Neutrophil (primary cell): ENCODE measurements at regions not wholly inside any gene's neighbourhood (a gene's known extent, or its start where the extent isn't known, plus 50 kb on each side); places are given as distances from the start of the nearest gene placed in this dataset.

Source experiments
- H3K27ac ChIP-seq: fragments of 200-600 bp; sonication (generic); 2 replicates; pipeline ENCODE4 v1.5.1; 2016; ENCODE audit warnings: mild to moderate bottlenecking, moderate library complexity
- H3K27me3 ChIP-seq: fragments of 200-600 bp; sonication (generic); 2 replicates; pipeline ENCODE4 v1.6.0; 2016; ENCODE audit warnings: mild to moderate bottlenecking
- H3K36me3 ChIP-seq: fragments of 200-600 bp; sonication (generic); 2 replicates; pipeline ENCODE4 v1.5.1; 2017
- H3K4me1 ChIP-seq, 2 experiments: fragments of 200-600 bp in 1 of 2; sonication (generic) in 1 of 2; 1 replicate in 1 of 2; 2 replicates in 1 of 2; pipeline versions ENCODE4 v1.5.1 to v1.6.1; 2013 to 2016; ENCODE audit warnings: low read depth in 1 of 2, low read length in 1 of 2, mild to moderate bottlenecking in 1 of 2, moderate library complexity in 1 of 2; ENCODE audit not compliant: control insufficient read depth in 1 of 2, insufficient read depth in 1 of 2
- H3K4me3 ChIP-seq, 2 experiments: fragments of 200-600 bp in 1 of 2; sonication (generic) in 1 of 2; 1 replicate in 1 of 2; 2 replicates in 1 of 2; pipeline ENCODE4 v1.5.1; 2013 to 2016; ENCODE audit warnings: low read depth in 1 of 2, low read length in 1 of 2, mild to moderate bottlenecking in 1 of 2, moderate library complexity in 1 of 2
- H3K9me3 ChIP-seq: fragments of 200-600 bp; sonication (generic); 2 replicates; pipeline ENCODE4 v1.5.1; 2016
- CTCF ChIP-seq: fragments of 200-600 bp; sonication (generic); IDR thresholded peaks from 2 replicates; pipeline ENCODE4 v1.5.1; 2016; ENCODE audit warnings: antibody characterized with exemption

- no peak for TF ChIP-seq CTCF
- Histone ChIP-seq H3K4me1 (no peaks in the 10 kb centered on the region), H3K4me3 (no peak overlapping the region), H3K27me3 (no peaks in the 10 kb centered on the region), H3K9me3 (no peaks in the 10 kb centered on the region), H3K36me3 (no peaks in the 10 kb centered on the region), H3K27ac (no peak overlapping the region)
These were observed 298.6 kb downstream of the C6orf118 start for GRCh38 chr6:165010556-165011535.

- no peak overlapping the region for H3K27ac ChIP-seq
- no peak for TF ChIP-seq CTCF
- no peaks in the 10 kb centered on the region for H3K27me3 ChIP-seq
- H3K4me1 ChIP-seq = no peaks in the 10 kb centered on the region
- H3K36me3 ChIP-seq = no peaks in the 10 kb centered on the region
- H3K4me3 ChIP-seq = no peak overlapping the region
- H3K9me3 ChIP-seq = no peaks in the 10 kb centered on the region
These were observed 300.4 kb downstream of the C6orf118 start for GRCh38 chr6:165008971-165009370.

DNA sequence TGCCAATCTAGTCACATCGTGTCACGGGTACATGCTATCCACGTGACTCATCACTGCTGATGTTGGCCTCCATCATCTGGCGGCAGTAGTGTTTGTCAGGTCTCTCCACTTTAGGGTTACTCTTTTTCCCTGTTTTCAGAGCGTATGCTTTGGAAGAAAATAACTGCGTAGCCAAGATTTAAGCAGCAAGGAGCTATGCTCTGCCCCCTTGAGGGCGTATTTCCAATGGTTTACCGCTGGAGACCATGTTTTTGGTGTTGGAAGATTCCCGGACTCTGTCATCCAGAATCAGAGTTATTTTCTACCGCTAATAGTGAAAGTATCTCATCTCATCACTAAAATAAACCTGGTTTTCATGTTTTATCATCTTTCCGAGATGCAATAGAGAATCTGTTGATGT is 306.5 kb downstream of the C6orf118 start:
- Histone ChIP-seq H3K27me3 (no peaks in the 10 kb centered on the region), H3K9me3 (no peaks in the 10 kb centered on the region), H3K36me3 (no peaks in the 10 kb centered on the region)

GRCh38 chr6:165002358-165002757 is 307.0 kb downstream of the C6orf118 start:
- H3K4me1 ChIP-seq = no peaks in the 10 kb centered on the region
- TF ChIP-seq CTCF = no peak
- H3K27me3 ChIP-seq = no peaks in the 10 kb centered on the region
- H3K36me3 ChIP-seq = no peaks in the 10 kb centered on the region
- H3K9me3 ChIP-seq = no peaks in the 10 kb centered on the region
- H3K4me3 ChIP-seq = no peak overlapping the region
- no peak overlapping the region for H3K27ac ChIP-seq

More for the DNA sequence above, 306.5 kb downstream of the C6orf118 start:
- Histone ChIP-seq H3K4me3 (no peak overlapping the region), H3K4me1 (no peaks in the 10 kb centered on the region), H3K27ac (no peak overlapping the region)
- TF ChIP-seq CTCF = no peak

DNA sequence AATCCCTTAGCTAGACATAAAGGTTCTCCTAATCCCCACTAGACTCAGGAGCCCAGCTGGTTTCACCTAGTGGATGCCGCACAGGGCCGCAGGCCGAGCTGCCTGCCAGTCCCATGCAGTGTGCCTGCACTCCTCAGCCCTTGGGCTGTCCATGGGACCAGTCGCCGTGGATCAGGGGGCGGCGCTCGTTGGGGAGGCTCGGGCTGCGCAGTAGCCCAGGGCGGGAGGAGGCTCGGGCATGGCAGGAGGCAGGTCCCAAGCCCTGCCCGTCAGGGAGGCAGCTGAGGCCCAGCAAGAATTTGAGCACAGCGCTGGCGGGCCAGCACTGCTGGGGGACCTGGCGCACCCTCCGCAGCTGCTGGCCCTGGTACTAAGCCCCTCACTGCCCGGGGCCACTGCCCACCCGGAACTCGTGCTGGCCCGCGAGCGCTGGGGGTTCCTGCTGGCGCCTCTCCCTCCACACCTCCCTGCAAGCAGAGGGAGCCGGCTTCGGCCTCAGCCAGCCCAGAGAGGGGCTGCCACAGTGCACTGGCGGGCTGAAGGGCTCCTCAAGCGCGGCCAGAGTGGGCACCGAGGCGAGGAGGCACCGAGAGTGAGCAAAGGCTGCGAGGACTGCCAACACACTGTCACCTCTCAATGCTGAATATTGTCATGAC is 307.8 kb downstream of the C6orf118 start:
- Histone ChIP-seq H3K9me3 (no peaks in the 10 kb centered on the region), H3K27ac (no peak overlapping the region), H3K4me1 (no peaks in the 10 kb centered on the region), H3K36me3 (no peaks in the 10 kb centered on the region), H3K27me3 (no peaks in the 10 kb centered on the region), H3K4me3 (no peak overlapping the region)
- no peak for TF ChIP-seq CTCF
